NB4 (cell line): ENCODE measurements at regions not wholly inside any gene's neighbourhood (a gene's known extent, or its start where the extent isn't known, plus 50 kb on each side); places are given as distances from the start of the nearest gene placed in this dataset.

Experiments
- DNase-seq: peaks from one replicate; pipeline ENCODE4 v3.0.0; 2010; ENCODE audit warnings: low read depth
- H3K4me3 ChIP-seq: one replicate; pipeline ENCODE4 v1.5.1; 2011; ENCODE audit warnings: mild to moderate bottlenecking, low read depth, low read length, moderate library complexity
- MYC ChIP-seq: IDR thresholded peaks from 2 replicates; pipeline ENCODE4 v1.6.1; 2011; ENCODE audit warnings: low read depth, low read length
- POLR2A ChIP-seq: IDR thresholded peaks from 2 replicates; pipeline ENCODE4 v1.6.1; 2011; ENCODE audit warnings: mild to moderate bottlenecking; ENCODE audit not compliant: insufficient read length; ENCODE audit errors: extremely low read depth
- TF ChIP-seq, protein P1 (sequence below): IDR thresholded peaks from 2 replicates; pipeline ENCODE4 v1.6.1; 2011; ENCODE audit warnings: low read depth, low read length
- TF ChIP-seq, protein P2 (sequence below): IDR thresholded peaks from one replicate; pipeline ENCODE4 v1.5.1; 2012; ENCODE audit warnings: low read depth, low read length

DNA sequence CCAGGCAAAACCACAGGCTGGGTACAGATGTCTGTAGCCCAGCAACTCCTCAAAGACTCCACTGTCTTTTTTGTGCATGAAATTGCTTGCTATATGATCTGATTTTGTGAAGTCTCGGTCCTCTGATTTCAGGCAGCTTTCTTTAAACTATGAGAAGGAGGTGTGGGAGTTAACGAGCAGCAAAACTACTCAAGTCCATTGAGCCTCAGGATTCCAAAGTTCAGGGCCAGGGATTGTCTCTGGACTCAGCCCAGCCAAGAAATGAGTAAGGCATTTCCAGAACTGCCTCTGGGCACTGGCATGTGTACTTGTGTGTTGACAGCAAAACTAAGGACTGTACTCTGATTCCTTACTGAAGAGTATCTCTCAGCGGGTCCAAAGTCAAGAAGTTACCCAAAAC, 53.4 kb upstream of the GLIS3 start:
- no peak for TF ChIP-seq MYC
- no peak overlapping the region for H3K4me3 ChIP-seq
- no peak for DNase-seq

DNA sequence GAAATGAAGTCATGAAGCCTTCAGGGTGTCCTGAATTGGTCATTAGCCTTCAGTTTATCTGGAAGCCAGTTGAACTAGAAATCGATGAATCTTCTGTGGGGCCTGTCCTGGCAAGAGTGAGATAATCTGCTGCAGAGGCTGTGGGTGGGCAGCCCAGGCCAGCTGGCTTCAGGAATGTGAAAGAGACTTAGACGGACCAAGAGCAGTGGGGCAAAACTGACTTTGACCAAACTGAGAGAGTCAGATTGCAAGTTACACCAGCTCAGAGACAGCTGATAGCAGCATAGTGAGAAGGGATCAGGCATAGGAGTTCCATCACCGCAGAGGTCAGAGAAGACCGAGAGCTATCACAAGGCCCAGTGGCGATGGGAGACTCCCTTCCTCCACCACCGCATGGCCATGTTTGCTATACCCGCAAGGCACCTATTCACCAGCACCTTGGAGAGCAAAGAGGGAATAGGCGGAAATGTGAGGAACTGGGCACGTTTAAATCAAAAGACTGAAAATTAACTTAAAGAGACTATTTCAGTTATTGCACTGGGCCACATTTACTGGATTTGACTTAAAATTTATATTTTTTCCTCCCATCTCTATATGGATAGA, 50.0 kb upstream of the GLIS3 start:
- DNase-seq, result no peak
- TF ChIP-seq, protein P1, sequence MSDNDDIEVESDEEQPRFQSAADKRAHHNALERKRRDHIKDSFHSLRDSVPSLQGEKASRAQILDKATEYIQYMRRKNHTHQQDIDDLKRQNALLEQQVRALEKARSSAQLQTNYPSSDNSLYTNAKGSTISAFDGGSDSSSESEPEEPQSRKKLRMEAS, result no peak
- TF ChIP-seq, protein P2, sequence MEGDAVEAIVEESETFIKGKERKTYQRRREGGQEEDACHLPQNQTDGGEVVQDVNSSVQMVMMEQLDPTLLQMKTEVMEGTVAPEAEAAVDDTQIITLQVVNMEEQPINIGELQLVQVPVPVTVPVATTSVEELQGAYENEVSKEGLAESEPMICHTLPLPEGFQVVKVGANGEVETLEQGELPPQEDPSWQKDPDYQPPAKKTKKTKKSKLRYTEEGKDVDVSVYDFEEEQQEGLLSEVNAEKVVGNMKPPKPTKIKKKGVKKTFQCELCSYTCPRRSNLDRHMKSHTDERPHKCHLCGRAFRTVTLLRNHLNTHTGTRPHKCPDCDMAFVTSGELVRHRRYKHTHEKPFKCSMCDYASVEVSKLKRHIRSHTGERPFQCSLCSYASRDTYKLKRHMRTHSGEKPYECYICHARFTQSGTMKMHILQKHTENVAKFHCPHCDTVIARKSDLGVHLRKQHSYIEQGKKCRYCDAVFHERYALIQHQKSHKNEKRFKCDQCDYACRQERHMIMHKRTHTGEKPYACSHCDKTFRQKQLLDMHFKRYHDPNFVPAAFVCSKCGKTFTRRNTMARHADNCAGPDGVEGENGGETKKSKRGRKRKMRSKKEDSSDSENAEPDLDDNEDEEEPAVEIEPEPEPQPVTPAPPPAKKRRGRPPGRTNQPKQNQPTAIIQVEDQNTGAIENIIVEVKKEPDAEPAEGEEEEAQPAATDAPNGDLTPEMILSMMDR, result no peak
- TF ChIP-seq MYC (no peak), POLR2A (no peak)
- H3K4me3 ChIP-seq, result no peak overlapping the region
